H1 (cell line): ENCODE measurements at regions not wholly inside any gene's neighbourhood (a gene's known extent, or its start where the extent isn't known, plus 50 kb on each side); places are given as distances from the start of the nearest gene placed in this dataset.

Experiments used
- CTCF ChIA-PET: fragments of 300-600 bp; sonication (Branson Sonifier 250); formaldehyde crosslinking; loops from one replicate; lab custom pipeline; 2021; ENCODE audit not compliant: partially characterized antibody; lab: Charles Lee
- POLR2A ChIA-PET: fragments of 300-600 bp; sonication (Branson Sonifier 250); formaldehyde crosslinking; loops from one replicate; lab custom pipeline; 2021; ENCODE audit warnings: inconsistent platforms; ENCODE audit not compliant: partially characterized antibody; lab: Charles Lee
- DNase-seq, 2 experiments: peaks; one replicate each; pipeline versions ENCODE4 v3.0.0 to v3.0.0-alpha.2; 2010 to 2022; ENCODE audit warnings: low spot score in 2 of 2, low read depth in 1 of 2, mixed read lengths in 1 of 2
- FAIRE-seq: peaks from 2 replicates; lab custom pipeline; 2011; peaks lifted over from hg19 to GRCh38; lab: Jason Lieb, UNC
- H2AFZ ChIP-seq: 2 replicates; pipeline ENCODE4 v1.8.1; 2012; ENCODE audit warnings: low read length, inconsistent platforms
- H2AK5ac ChIP-seq: 2 replicates; pipeline ENCODE4 v1.6.1; 2013; ENCODE audit warnings: low read depth, low read length
- H2BK120ac ChIP-seq: replicated peaks from 2 replicates; pipeline ENCODE3; 2013; ENCODE audit warnings: low read depth, low read length, inconsistent platforms
- H2BK12ac ChIP-seq: 2 replicates; pipeline ENCODE4 v1.6.1; 2013; ENCODE audit warnings: low read depth, low read length
- H2BK15ac ChIP-seq: 2 replicates; pipeline ENCODE4 v1.6.1; 2013; ENCODE audit warnings: low read length
- H2BK20ac ChIP-seq: 2 replicates; pipeline ENCODE4 v1.6.1; 2013; ENCODE audit warnings: low read length
- H2BK5ac ChIP-seq: 2 replicates; pipeline ENCODE4 v1.6.1; 2013; ENCODE audit warnings: low read depth, low read length
- H3K14ac ChIP-seq: 2 replicates; pipeline ENCODE4 v1.6.1; 2013; ENCODE audit warnings: inconsistent platforms; ENCODE audit not compliant: insufficient read length
- H3K18ac ChIP-seq: 2 replicates; pipeline ENCODE4 v1.6.1; 2013; ENCODE audit warnings: low read length; ENCODE audit errors: extremely low read depth
- H3K23ac ChIP-seq: 2 replicates; pipeline ENCODE4 v1.6.1; 2013; ENCODE audit warnings: inconsistent platforms; ENCODE audit not compliant: insufficient read length
- H3K23me2 ChIP-seq: 2 replicates; pipeline ENCODE4 v1.6.1; 2013; ENCODE audit warnings: low read depth, low read length
- H3K27ac ChIP-seq: 2 replicates; pipeline ENCODE4 v1.6.1; 2011; ENCODE audit warnings: low read depth, low read length, inconsistent platforms
- H3K27me3 ChIP-seq, 4 experiments: replicated peaks in 1 of 4; 1 replicate in 1 of 4; 2 replicates in 3 of 4; pipeline versions ENCODE4 v1.6.1 to v1.8.1; 2011 to 2013; ENCODE audit warnings: low read length in 3 of 4, mild to moderate bottlenecking in 3 of 4, inconsistent platforms in 2 of 4, mixed read lengths in 2 of 4, moderate library complexity in 1 of 4; ENCODE audit not compliant: control insufficient read depth in 3 of 4, insufficient read depth in 3 of 4; ENCODE audit errors: extremely low read depth in 1 of 4
- H3K36me3 ChIP-seq, 4 experiments: 2 replicates each; pipeline versions ENCODE4 v1.6.1 to v1.8.1; 2011 to 2013; ENCODE audit warnings: mild to moderate bottlenecking in 4 of 4, low read length in 3 of 4, moderate library complexity in 2 of 4, control low read depth in 1 of 4, inconsistent platforms in 1 of 4; ENCODE audit not compliant: insufficient read depth in 4 of 4, control insufficient read depth in 2 of 4
- H3K4ac ChIP-seq: replicated peaks from 2 replicates; pipeline ENCODE3; 2013; ENCODE audit warnings: low read length, low read depth, mixed read lengths, inconsistent platforms; ENCODE audit not compliant: insufficient read length
- H3K4me1 ChIP-seq, 4 experiments: replicated peaks in 1 of 4; 1 replicate in 1 of 4; 2 replicates in 3 of 4; pipeline versions ENCODE4 v1.6.1 to v1.8.1; 2011 to 2013; ENCODE audit warnings: low read length in 3 of 4, inconsistent platforms in 2 of 4, mixed read lengths in 1 of 4; ENCODE audit not compliant: insufficient read depth in 4 of 4, control insufficient read depth in 3 of 4
- H3K4me2 ChIP-seq, 2 experiments: 2 replicates each; pipeline versions ENCODE4 v1.6.1 to v1.8.1; 2011 to 2013; ENCODE audit warnings: low read depth in 2 of 2, low read length in 2 of 2, control low read depth in 1 of 2, inconsistent platforms in 1 of 2, mild to moderate bottlenecking in 1 of 2; ENCODE audit not compliant: insufficient read depth in 1 of 2
- H3K4me3 ChIP-seq, 4 experiments: fragments of 200-600, 300-600 bp in 1 of 4; sonication (generic), shearing (Covaris generic), sonication (Bioruptor Twin) in 1 of 4; 2 replicates each; pipeline versions ENCODE4 v1.5.1 to v1.8.1; 2011 to 2016; ENCODE audit warnings: low read length in 4 of 4, low read depth in 3 of 4, control low read depth in 2 of 4, inconsistent platforms in 2 of 4, mild to moderate bottlenecking in 2 of 4, mixed read lengths in 1 of 4, moderate library complexity in 1 of 4; ENCODE audit not compliant: insufficient read depth in 2 of 4; ENCODE audit errors: extremely low read depth in 1 of 4
- H3K56ac ChIP-seq: replicated peaks from 2 replicates; pipeline ENCODE3; 2013; ENCODE audit warnings: low read depth, mild to moderate bottlenecking, mixed read lengths, low read length, inconsistent platforms; ENCODE audit not compliant: insufficient read length
- H3K79me1 ChIP-seq: 2 replicates; pipeline ENCODE4 v1.6.1; 2013; ENCODE audit warnings: low read depth, low read length, control low read depth
- H3K79me2 ChIP-seq, 2 experiments: 2 replicates each; pipeline versions ENCODE4 v1.6.1 to v1.8.1; 2012 to 2013; ENCODE audit warnings: low read length in 2 of 2, mild to moderate bottlenecking in 2 of 2, inconsistent platforms in 1 of 2; ENCODE audit not compliant: insufficient read depth in 2 of 2, control insufficient read depth in 1 of 2
- H3K9ac ChIP-seq, 4 experiments: replicated peaks in 1 of 4; 1 replicate in 1 of 4; 2 replicates in 3 of 4; pipeline versions ENCODE4 v1.6.1 to v1.8.1; 2011 to 2013; ENCODE audit warnings: low read depth in 3 of 4, low read length in 3 of 4, control low read depth in 2 of 4, mild to moderate bottlenecking in 2 of 4, moderate library complexity in 2 of 4, inconsistent platforms in 1 of 4; ENCODE audit errors: extremely low read depth in 1 of 4
- H3K9me3 ChIP-seq, 2 experiments: 2 replicates each; pipeline versions ENCODE4 v1.6.1 to v1.8.1; 2012 to 2013; ENCODE audit warnings: mild to moderate bottlenecking in 2 of 2, moderate library complexity in 2 of 2, control low read depth in 1 of 2, inconsistent platforms in 1 of 2, low read depth in 1 of 2, low read length in 1 of 2, mixed read lengths in 1 of 2; ENCODE audit not compliant: insufficient read depth in 2 of 2
- H4K20me1 ChIP-seq, 2 experiments: replicated peaks in 1 of 2; 2 replicates each; pipeline versions ENCODE3 to v1.8.1; 2011 to 2013; ENCODE audit warnings: inconsistent platforms in 2 of 2, low read length in 2 of 2, mild to moderate bottlenecking in 1 of 2; ENCODE audit not compliant: insufficient read depth in 2 of 2, control insufficient read depth in 1 of 2
- H4K5ac ChIP-seq: 2 replicates; pipeline ENCODE4 v1.6.1; 2013; ENCODE audit warnings: low read length, low read depth, mixed read lengths, inconsistent platforms; ENCODE audit not compliant: insufficient read length
- H4K8ac ChIP-seq: 2 replicates; pipeline ENCODE4 v1.8.0; 2013; ENCODE audit warnings: mild to moderate bottlenecking, moderate library complexity, low read length, inconsistent platforms; ENCODE audit not compliant: insufficient read depth; ENCODE audit errors: extremely low read depth
- H4K91ac ChIP-seq: replicated peaks from 2 replicates; pipeline ENCODE3; 2013; ENCODE audit warnings: low read length, mixed read lengths, inconsistent platforms; ENCODE audit not compliant: insufficient read length
- YY1 ChIP-seq: IDR thresholded peaks from 2 replicates; pipeline ENCODE4 v1.6.1; 2011; ENCODE audit warnings: low read depth, mild to moderate bottlenecking, low read length
- WGBS, 2 experiments: shearing (Covaris generic) in 1 of 2; methylation state at CpG; one replicate each; pipeline versions ENCODE4 v1.1.6 to v1.1.7; 2013 to 2015; ENCODE audit warnings: low lambda C conversion rate in 2 of 2, mixed read lengths in 2 of 2, inconsistent platforms in 1 of 2, low coverage in 1 of 2, missing lambda C conversion rate in 1 of 2; ENCODE audit not compliant: insufficient replicate concordance in 2 of 2, insufficient coverage in 1 of 2, insufficient read length in 1 of 2; ENCODE audit errors: extremely low coverage in 1 of 2, missing lambda C conversion rate in 1 of 2; 5-methylcytosine and 5-hydroxymethylcytosine counted together

DNA sequence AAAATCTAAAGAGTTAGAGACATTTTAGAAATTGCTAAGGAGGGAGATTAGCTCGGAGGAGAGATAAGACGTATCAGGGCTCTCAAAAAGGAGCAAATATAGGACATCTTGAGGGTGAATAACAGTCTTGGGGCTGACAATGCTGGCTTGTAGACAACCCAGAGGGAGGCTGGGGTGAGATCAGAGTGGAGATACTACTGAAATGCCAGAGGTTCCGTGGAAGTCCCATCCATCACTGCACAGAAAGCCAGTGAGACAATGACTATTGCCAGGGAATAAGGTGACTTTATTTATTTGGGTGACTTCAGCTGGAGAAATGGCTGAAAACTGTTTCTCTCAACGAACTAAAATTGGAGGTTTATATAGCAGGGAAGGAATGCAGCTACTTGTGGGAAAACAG lies 838.1 kb upstream of the AGA start:
- H3K4ac ChIP-seq = no peak overlapping the region
- ChIA-PET CTCF (no interaction called here), POLR2A (no interaction called here)
- H4K91ac ChIP-seq = no peak overlapping the region
- no peaks in the 10 kb centered on the region for H3K9me3 ChIP-seq
- no peaks in the 10 kb centered on the region for H3K36me3 ChIP-seq
- H3K18ac ChIP-seq = no peak overlapping the region
- H3K56ac ChIP-seq = no peak overlapping the region
- no peaks in the 10 kb centered on the region for H3K79me1 ChIP-seq
- H2AFZ ChIP-seq = no peak overlapping the region
- H2AK5ac ChIP-seq = no peak overlapping the region
- no peak overlapping the region for H4K8ac ChIP-seq
- no peak overlapping the region for H2BK5ac ChIP-seq
- H3K23me2 ChIP-seq = no peaks in the 10 kb centered on the region
- H3K14ac ChIP-seq = no peak overlapping the region
- H3K9ac ChIP-seq = no peak overlapping the region
- H3K27me3 ChIP-seq = no peaks in the 10 kb centered on the region
- H3K79me2 ChIP-seq = no peaks in the 10 kb centered on the region
- no peak overlapping the region for H3K4me3 ChIP-seq
- no peak overlapping the region for H3K23ac ChIP-seq
- no peak overlapping the region for H2BK12ac ChIP-seq
- no peak for FAIRE-seq
- H3K4me1 ChIP-seq = no peaks in the 10 kb centered on the region
- H3K4me2 ChIP-seq = no peak overlapping the region
- no peaks in the 10 kb centered on the region for H4K20me1 ChIP-seq
- no peak overlapping the region for H2BK15ac ChIP-seq
- no peak overlapping the region for H2BK120ac ChIP-seq
- no peak for DNase-seq
- H4K5ac ChIP-seq = no peak overlapping the region
- 96% methylated on average over 4 of the region's 4 CpGs; no CpG with 5 or more reads in 1 of the 2 experiments for WGBS, 2 experiments
- no peak overlapping the region for H2BK20ac ChIP-seq
- no peak overlapping the region for H3K27ac ChIP-seq
- TF ChIP-seq YY1 = no peak
